Right ventricle myocardium superior (tissue), 1 donor: ENCODE measurements at regions not wholly inside any gene's neighbourhood (a gene's known extent, or its start where the extent isn't known, plus 50 kb on each side); places are given as distances from the start of the nearest gene placed in this dataset.

Experiments used
- ATAC-seq: fragments of 200-7000 bp; cut with Tn5 transposase; one replicate; pipeline ENCODE4 v1.9.1; 2020; ENCODE audit warnings: mild to moderate bottlenecking; ENCODE audit not compliant: poor library complexity
- DNase-seq: peaks from one replicate; pipeline ENCODE4 v3.0.0-alpha.2; 2020
- intact Hi-C: fragments of 100-400 bp; cut with DNase I; formaldehyde crosslinking; loops from one replicate; pipeline ENCODE4 v1.11.2; 2022
- donor health status: DM: no; HTN: yes; CAD: no; lungs with severe emphysema.

DNA sequence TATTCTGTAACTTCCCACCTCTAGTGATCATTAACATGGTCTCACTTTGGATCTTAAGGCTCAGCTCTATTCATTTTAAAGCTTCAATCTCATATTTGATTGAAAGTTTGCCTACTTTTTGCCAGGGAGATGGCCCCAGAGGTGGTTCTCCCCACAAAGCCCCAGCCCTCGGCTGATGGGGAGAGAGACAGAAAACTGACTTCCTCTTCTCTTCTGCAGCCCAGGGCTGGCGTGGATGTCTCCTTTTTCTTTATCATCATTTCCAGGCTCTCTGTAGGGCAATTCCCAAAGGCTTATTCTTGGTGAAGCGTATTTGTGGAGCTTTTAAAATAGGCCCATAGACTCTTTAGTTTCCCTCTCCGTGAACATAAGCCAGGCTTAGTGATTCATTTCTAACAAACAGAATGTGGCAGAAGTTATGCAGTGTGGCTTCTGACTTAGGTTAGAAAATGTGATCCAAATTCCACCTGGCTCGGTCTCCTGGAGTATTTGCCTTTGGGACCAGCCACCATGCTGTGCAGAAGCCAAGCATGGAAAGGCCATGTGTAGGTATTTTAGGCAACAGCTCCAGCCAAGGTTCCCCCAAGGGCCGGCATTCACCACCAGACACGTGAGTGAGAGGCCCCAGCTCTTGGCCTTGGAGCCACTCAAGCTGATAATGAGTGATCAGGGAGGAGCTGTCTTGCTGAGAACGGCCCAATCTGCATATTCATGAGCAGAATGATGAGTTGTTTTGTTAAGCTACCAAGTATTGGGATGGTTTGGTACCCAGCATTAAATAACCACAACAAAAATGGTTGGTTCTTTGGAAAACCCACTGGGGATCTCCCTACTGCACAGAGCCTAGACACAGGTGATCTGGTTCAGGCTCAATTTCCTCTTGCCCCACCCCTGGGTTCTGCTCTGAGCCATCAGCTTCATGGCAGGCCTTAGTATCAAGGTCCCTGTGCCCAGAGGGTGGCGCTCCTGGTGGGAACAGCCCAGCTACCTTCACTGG is 353.2 kb upstream of the PROK2 start:
- intact Hi-C loops, result no loop called here
- ATAC-seq, result peak; percentile 85
- no peak for DNase-seq

DNA sequence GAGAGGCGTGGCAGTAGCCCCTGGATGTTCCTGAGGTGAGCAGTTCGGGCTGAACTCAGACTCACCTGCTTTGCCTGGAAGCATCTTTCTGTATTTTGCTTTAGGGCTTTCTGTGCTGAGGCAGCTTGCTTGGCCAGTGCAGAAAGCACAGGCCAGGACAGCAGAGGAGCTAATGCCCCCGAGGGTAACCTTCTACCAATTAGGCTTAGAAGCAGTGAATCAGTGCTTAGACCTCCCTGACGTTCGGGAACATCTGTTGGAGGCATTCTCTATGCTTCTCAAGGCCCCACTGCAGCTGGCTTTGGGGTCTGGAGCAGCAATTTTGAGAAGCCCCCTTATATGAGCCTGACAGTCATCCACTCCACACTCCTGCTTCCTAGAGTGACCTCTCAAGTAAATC is 350.7 kb upstream of the PROK2 start:
- ATAC-seq (no peak), DNase-seq (no peak)
- intact Hi-C loops, result no loop called here

- intact Hi-C loops, result no loop called here
- DNase-seq (no peak), ATAC-seq (no peak)
These were observed 350.1 kb upstream of the PROK2 start for GRCh38 chr3:72134989-72135451.

GRCh38 chr3:72133329-72134011 is 348.5 kb upstream of the PROK2 start:
- no peak for ATAC-seq
- intact Hi-C loops, result no loop called here
- no peak for DNase-seq

DNA sequence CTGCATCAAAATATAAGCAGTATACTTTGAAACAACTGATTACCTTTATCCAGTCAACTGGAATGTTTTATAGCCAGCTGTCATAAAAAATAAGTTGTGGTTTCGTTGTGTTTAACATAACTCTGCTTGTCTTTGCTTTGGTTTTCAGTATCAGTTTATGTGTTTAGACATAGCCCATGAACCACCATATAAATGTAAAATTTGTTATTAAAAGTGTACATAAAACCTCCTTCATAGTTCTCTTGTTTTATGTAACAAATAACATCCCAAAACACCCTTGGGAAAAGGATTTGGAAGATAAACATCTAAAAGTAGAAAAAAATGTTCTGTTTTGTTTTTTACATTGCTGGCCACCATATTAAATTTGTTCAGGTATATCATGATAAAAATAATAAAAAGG is 347.0 kb upstream of the PROK2 start:
- intact Hi-C loops, result no loop called here
- DNase-seq, result no peak
- ATAC-seq, result no peak

DNA sequence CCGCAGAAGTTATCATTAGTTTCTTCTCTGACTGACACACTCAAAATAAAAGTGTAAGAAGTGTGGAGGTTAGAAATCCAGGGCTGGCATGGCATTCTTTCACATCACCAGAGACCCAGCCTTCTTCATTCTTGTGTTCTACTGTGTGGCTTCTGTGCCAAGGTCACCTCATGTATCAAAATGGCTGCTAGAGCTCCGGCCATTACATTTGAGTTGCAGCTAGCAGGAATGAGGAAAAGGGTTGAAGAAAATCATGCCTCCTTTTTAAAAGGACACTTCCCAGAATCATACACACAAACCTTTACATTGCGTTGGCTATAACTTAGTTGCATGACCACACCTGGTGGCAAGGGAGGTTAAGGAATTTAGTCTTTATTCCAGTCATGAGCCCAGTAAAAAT is 345.6 kb upstream of the PROK2 start:
- intact Hi-C loops, result no loop called here
- ATAC-seq (no peak), DNase-seq (no peak)

DNA sequence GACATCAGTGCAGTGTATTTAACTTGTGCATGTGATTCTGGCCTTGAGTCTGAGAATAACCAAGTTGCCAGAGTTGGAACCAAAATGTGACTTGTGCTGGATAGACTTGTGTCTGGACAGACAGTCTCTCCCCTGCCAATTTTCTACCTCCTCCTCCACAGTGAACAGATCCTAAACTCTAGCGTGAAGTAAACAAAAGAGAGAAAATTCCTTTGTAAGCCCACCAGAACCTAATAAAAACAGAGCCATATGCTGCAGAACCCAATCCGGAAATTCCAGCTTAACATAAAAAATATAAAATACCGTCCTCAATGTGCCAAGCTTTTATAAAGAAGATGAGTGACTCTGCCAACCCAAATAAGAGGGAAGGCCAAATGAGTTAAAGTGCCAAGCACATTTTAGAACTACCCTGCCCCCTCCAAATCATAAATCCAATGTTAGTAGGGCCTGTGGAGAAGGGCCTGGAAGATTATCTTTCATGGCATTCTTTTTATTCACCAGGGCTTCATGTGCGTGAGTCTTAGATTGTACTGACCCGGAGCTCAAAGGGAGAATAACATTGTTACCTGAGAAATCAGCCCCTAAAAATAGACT is 344.6 kb upstream of the PROK2 start:
- intact Hi-C loops, result no loop called here
- DNase-seq (no peak), ATAC-seq (no peak)

DNA sequence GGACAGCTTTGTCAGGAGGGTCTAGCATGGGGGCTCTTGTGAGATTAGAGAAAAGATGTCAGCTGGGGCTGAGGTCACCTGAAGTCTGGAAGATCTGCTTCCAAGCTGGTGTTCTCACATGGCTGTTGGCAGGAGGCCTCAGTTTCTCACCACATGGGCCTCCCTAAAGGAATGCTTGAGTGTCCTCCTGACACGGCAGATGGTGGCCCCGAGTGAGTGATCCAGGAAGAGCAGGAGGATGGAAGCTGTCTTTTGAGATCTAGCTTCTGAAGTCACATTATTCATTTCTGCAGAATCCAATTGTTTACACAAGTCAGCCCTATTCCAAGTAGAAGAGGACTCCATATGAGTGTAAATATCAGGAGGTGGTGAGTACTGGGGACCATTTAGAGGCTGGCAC is 344.0 kb upstream of the PROK2 start:
- ATAC-seq (no peak), DNase-seq (no peak)
- intact Hi-C loops, result no loop called here

DNA sequence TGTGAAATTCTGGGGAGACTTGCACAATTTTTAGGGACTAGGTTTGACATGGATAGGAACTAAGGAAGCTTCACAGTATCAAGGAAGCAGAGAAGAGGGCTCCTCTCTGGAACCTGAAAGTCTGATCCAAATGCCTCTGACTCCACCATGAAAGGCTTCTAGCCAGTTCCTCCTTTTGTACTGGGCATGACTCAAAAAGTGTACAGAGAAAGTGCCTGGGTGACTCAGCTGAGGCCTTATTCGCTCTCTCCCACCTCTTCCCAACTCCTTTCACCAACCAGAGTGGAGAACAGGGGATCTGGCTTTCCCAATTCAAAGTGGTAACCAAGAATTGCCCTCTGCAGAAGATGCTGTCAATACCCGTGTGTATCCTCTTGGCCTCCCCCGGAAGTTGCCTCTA is 342.9 kb upstream of the PROK2 start:
- ATAC-seq, result no peak
- intact Hi-C loops, result no loop called here
- no peak for DNase-seq

- ATAC-seq (no peak), DNase-seq (no peak)
- intact Hi-C loops, result no loop called here
These were observed 342.3 kb upstream of the PROK2 start for GRCh38 chr3:72127224-72127612.

GRCh38 chr3:72126441-72127223 is 341.7 kb upstream of the PROK2 start:
- intact Hi-C loops, result no loop called here
- DNase-seq (no peak), ATAC-seq (no peak)

DNA sequence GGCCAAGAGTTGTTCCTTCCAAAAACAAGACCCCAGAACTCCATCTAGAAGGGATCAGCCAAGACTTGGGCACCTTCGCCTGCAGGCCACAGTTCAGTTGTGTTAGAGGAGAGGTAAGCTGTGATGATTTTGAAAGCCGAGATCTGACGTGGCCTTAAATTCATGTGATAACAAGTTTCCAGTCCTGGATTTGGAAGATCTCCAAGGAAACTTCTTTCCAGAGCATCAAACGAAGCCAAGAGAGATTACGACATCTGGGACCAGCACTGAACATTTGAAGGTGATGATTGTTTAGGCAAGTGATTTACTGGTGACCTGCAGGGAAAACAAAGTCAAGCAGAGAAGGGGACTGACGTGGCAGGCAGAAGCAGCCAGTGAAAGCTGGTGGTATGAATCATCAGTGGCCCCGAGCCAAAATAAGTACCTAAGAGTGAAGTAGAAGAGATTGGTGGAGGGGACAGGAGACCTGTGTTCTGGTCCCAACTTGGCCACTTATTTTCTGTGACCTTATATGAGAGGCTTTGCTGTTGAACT is 339.0 kb upstream of the PROK2 start:
- ATAC-seq, result peak; percentile 94
- DNase-seq, result peak; percentile 63
- intact Hi-C loops, result no loop called here

DNA sequence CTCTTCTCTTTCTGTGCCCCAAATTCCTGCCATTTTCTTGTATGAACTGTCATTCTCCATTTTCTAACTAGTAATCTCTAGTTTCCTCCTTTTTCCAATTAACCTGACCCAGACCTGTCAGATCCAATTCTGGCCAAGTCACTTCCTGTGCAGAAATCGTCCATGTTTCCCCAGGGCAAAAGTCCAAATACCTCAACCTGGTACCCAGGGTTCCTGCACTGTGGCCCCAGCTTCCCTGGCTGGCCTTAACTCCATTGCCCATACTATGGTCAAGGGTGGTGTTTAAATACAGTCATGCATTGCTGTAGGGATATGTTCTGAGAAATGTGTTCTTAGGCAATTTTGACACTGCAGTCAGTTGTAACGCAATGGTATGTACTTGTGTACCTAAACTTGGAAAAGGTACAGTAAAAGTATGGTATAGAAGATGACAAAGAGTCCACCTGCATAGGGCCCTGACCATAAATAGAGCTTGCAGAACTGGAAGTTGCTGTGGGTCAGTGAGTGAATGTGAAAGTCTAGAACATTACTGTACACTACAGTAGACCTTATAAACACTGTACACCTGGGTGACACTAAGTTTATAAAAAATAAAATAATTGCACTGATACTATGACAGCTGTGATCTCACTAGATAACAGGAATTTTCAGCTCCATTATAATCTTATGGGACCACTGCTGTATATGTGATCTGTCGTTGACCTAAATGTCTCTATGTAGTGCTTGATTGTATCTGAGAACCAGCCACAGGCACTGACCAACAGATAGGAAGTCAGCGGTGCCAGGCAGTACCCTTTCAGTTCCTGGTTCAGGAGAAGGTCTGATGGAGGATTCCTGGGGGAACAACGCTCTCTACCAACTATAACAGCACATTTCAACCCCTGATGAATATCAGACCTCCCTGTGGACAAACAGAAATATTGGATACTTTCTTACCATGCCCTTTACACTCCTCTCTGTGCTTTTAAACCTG is 336.1 kb upstream of the PROK2 start:
- intact Hi-C loops, result no loop called here
- no peak for DNase-seq
- no peak for ATAC-seq

GRCh38 chr3:72120039-72120438 is 335.1 kb upstream of the PROK2 start:
- ATAC-seq, result no peak
- DNase-seq, result no peak
- intact Hi-C loops, result no loop called here

- intact Hi-C loops, result no loop called here
- ATAC-seq, result no peak
- no peak for DNase-seq
These were observed 333.7 kb upstream of the PROK2 start for GRCh38 chr3:72118628-72119027.

DNA sequence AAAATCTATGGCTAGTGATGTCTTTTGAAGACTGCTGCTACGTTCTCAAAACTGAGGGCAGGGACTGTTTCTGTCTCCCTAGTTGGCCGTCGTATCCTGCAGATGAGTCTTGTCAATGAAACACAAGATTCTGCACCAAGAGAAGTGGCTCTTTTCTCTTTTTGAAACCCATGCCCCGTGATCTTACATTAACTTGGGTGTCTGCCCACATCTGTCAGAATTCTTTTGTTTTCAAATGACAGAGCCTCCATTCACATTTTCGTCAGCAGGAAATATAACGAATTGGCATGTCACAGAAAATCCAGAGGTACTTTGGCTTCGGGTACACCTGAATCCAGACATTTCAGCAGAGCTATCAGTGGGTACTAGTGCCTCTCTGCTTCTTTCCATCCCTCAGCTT is 331.3 kb upstream of the PROK2 start:
- intact Hi-C loops, result no loop called here
- ATAC-seq (no peak), DNase-seq (no peak)

DNA sequence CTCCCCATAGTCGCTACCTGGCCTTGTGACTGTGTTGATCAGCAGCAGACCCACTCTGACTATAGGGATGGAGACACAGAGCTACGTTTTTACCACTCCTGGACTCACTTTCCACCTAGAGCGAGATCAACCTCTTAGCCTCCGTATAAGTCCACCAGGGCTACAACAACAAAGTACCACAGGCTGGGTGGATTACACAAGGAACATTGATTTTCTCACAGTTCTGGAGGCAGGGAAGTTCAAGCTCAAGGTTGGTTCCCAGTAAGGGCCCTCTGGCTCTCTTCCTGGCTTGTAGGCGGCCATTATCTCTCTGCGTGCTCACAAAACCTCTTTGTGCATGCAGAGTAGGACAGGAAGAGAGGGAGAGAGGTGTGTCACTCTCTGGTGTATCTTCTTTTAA is 330.4 kb upstream of the PROK2 start:
- DNase-seq, result no peak
- no peak for ATAC-seq
- intact Hi-C loops, result no loop called here

GRCh38 chr3:72114773-72115172 is 329.8 kb upstream of the PROK2 start:
- intact Hi-C loops, result no loop called here
- DNase-seq, result no peak
- peak; percentile 54 for ATAC-seq
